Esophagus (tissue), 2 donors: ENCODE measurements at regions not wholly inside any gene's neighbourhood (a gene's known extent, or its start where the extent isn't known, plus 50 kb on each side); places are given as distances from the start of the nearest gene placed in this dataset.

Experiments
- H3K27ac ChIP-seq, 2 donors: one replicate each; pipeline ENCODE4 v1.5.1; 2013; ENCODE audit warnings: low read depth in 2 of 2, mild to moderate bottlenecking in 2 of 2, inconsistent platforms in 1 of 2, low read length in 1 of 2, moderate library complexity in 1 of 2
- H3K27me3 ChIP-seq, 2 donors: one replicate each; pipeline ENCODE4 v1.6.1; 2013; ENCODE audit warnings: low read length in 2 of 2, control low read depth in 1 of 2, mild to moderate bottlenecking in 1 of 2; ENCODE audit not compliant: insufficient read depth in 2 of 2, control insufficient read depth in 1 of 2
- H3K36me3 ChIP-seq, 2 donors: one replicate each; pipeline ENCODE4 v1.6.1; 2013; ENCODE audit warnings: low read length in 1 of 2; ENCODE audit not compliant: control insufficient read depth in 2 of 2, insufficient read depth in 2 of 2
- H3K4me1 ChIP-seq, 2 donors: one replicate each; pipeline ENCODE4 v1.6.1; 2013; ENCODE audit warnings: low read length in 1 of 2; ENCODE audit not compliant: control insufficient read depth in 2 of 2, insufficient read depth in 2 of 2
- H3K4me3 ChIP-seq, 2 donors: one replicate each; pipeline ENCODE4 v1.5.1; 2013; ENCODE audit warnings: low read length in 2 of 2, mild to moderate bottlenecking in 2 of 2, low read depth in 1 of 2, moderate library complexity in 1 of 2
- H3K9me3 ChIP-seq, 2 donors: one replicate each; pipeline ENCODE4 v1.6.1; 2013; ENCODE audit warnings: mild to moderate bottlenecking in 2 of 2, low read depth in 1 of 2, low read length in 1 of 2, moderate library complexity in 1 of 2; ENCODE audit not compliant: control insufficient read depth in 2 of 2, insufficient read depth in 1 of 2
- WGBS, 2 donors: extraction: QIAGEN DNeasy Blood & Tissue Kit; methylation state at CpG; one replicate each; pipeline ENCODE4 v1.1.7; 2013; 5-methylcytosine and 5-hydroxymethylcytosine counted together
- donor health status: healthy with polysubstance abuse.
- donor health status: Bipolar disorder and iron deficiency.

DNA sequence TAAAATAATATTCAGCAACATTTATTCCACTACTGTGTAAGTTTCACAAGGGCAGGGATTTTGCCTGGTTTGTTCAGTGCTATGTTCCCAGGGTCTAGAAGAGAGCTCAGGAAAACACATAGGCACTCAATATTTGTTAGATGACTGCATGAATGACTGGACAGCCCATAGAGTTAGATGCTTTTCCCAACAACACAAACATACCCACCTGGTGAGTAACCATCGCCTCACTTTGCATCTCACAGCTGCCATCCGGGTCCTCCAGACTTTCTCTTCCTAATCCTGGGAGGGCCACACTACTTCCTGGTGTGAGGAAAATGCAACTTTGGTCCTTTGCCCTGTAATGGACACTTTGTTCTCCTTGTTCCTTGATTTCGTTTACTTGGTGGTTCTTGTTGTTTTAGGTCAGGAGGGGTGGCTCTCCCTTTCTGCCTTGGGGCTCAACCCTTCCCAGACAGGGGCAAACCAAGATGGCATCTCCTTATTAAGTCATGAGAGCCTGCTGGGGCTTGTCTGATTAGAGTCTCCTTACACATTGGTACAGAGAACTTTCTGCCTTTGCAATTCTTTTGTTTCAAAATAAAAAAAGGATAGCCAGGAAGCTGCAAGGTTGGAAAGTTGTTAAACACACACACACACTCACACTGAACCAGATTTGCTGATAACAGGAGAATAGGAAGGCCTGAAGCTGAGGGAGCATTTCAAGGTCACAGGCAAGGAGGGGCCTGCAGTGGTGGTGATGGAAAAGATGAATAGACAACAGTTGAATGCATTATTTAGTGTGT lies 190.6 kb downstream of the MID1IP1 start:
- Histone ChIP-seq H3K36me3 (no peaks in the 10 kb centered on the region), H3K27ac (no peak overlapping the region), H3K4me1 (no peaks in the 10 kb centered on the region), H3K9me3 (no peaks in the 10 kb centered on the region), H3K27me3 (no peaks in the 10 kb centered on the region), H3K4me3 (no peak overlapping the region)
- WGBS, 2 donors = 61 to 66% methylated on average over 3 of the region's 3 CpGs

GRCh38 chrX:38992441-38993096 lies 191.3 kb downstream of the MID1IP1 start:
- no peaks in the 10 kb centered on the region for H3K27me3 ChIP-seq
- no peaks in the 10 kb centered on the region for H3K36me3 ChIP-seq
- H3K4me1 ChIP-seq = no peaks in the 10 kb centered on the region
- no peak overlapping the region for H3K4me3 ChIP-seq
- H3K27ac ChIP-seq = no peak overlapping the region
- no peaks in the 10 kb centered on the region for H3K9me3 ChIP-seq
- 78 to 82% methylated on average over 12 of the region's 12 CpGs for WGBS, 2 donors

DNA sequence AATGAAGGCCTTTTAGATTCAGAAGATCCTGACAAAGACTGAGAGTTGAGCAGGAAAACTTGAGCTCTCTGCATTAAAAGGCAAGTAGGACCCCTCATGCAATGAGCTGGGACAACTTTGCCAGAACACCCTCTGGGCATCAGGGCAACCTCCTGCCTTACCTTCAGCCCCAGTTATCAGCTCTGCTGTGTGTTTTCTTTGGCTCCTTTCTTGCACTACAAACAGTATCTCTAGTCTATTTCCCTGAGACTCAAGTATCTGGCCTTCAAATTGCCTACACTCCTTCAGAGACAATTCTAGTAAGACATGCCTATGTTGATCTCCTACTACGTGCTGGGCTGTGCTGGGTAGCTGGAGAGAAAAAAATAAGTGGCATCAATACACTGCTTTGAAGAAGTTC lies 192.2 kb downstream of the MID1IP1 start:
- no peaks in the 10 kb centered on the region for H3K4me1 ChIP-seq
- H3K4me3 ChIP-seq = no peak overlapping the region
- no peaks in the 10 kb centered on the region for H3K36me3 ChIP-seq
- WGBS, 2 donors = 52 to 79% methylated on average over 1 of the region's 1 CpG
- no peak overlapping the region for H3K27ac ChIP-seq
- H3K27me3 ChIP-seq = no peaks in the 10 kb centered on the region
- no peaks in the 10 kb centered on the region for H3K9me3 ChIP-seq

DNA sequence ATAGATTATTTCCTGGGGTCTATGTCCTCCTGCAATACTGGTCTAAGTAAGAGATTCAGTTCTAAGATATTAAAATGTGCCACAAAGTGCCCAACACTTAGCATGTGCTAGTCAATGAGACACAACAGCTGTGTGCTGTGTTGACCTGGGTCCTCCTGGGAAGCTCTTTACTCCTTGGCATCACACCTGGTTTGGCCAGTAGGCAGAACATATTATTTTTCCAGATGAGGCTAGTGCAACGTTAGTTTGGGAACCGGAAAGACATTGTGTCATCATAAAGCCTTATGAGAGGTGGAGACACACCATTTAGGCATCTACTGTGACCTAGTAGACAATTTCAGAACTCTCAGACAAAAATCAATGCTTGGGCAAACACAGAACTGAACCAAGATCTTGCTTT lies 197.8 kb downstream of the MID1IP1 start:
- no peak overlapping the region for H3K4me3 ChIP-seq
- H3K27me3 ChIP-seq = no peaks in the 10 kb centered on the region
- H3K36me3 ChIP-seq = no peaks in the 10 kb centered on the region
- H3K27ac ChIP-seq = no peak overlapping the region
- WGBS, 2 donors = 76 to 81% methylated on average over 2 of the region's 2 CpGs
- no peaks in the 10 kb centered on the region for H3K9me3 ChIP-seq
- H3K4me1 ChIP-seq = no peaks in the 10 kb centered on the region

- no peak overlapping the region for H3K4me3 ChIP-seq
- no peaks in the 10 kb centered on the region for H3K27me3 ChIP-seq
- WGBS, 2 donors = 51 to 56% methylated on average over 2 of the region's 2 CpGs
- H3K4me1 ChIP-seq = no peaks in the 10 kb centered on the region
- H3K9me3 ChIP-seq = no peaks in the 10 kb centered on the region
- H3K36me3 ChIP-seq = no peaks in the 10 kb centered on the region
- H3K27ac ChIP-seq = no peak overlapping the region
These were observed 198.9 kb downstream of the MID1IP1 start for GRCh38 chrX:38999967-39000745.

GRCh38 chrX:39000802-39001201 lies 199.5 kb downstream of the MID1IP1 start:
- WGBS, 2 donors = 36 to 39% methylated on average over 1 of the region's 1 CpG
- H3K4me3 ChIP-seq = no peak overlapping the region
- H3K27ac ChIP-seq = no peak overlapping the region
- H3K9me3 ChIP-seq = no peaks in the 10 kb centered on the region
- no peaks in the 10 kb centered on the region for H3K36me3 ChIP-seq
- no peaks in the 10 kb centered on the region for H3K27me3 ChIP-seq
- H3K4me1 ChIP-seq = no peaks in the 10 kb centered on the region

DNA sequence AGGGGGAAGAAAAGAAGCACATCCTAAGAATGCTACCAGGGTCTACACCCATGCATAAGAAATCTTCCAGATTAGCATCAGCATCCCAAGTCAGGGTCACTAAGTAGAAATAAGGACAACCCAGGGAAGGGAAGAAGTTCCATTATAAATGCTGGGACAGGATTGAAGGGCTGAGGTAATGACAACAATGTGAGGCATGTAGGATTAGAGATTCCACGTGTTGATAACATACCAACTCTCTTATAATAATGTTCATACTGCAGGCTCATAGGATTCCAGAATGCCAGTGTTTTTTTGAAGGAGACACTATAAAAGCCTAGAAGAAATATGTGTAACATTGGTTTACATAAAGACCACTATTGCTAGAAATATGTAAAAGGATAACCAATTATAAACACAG lies 201.2 kb downstream of the MID1IP1 start:
- H3K27me3 ChIP-seq = no peaks in the 10 kb centered on the region
- no peaks in the 10 kb centered on the region for H3K4me1 ChIP-seq
- no peaks in the 10 kb centered on the region for H3K9me3 ChIP-seq
- H3K27ac ChIP-seq = no peak overlapping the region
- H3K4me3 ChIP-seq = no peak overlapping the region
- WGBS, 2 donors = 47 to 50% methylated on average over 1 of the region's 1 CpG
- no peaks in the 10 kb centered on the region for H3K36me3 ChIP-seq

DNA sequence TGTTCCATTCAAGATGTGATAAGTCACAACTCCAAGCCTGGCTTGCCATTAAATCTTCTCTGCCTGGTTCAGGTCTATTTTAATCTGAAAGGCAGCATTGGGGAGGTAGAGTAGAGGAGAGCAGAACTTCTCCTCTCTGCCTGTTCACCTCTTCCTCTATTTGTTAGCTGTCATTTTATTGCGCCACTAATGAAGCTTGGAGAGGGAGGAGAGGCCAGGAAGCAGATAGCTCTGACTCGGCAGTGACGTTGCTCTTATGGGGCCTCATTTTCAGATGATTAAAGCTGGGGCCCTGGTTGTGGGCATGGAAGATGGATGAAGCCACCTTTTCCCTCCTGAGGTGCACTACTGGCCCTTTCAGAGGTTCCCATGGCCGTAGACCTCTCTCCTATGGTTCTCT lies 207.3 kb downstream of the MID1IP1 start:
- Histone ChIP-seq H3K4me1 (no peaks in the 10 kb centered on the region), H3K27me3 (no peaks in the 10 kb centered on the region), H3K4me3 (no peak overlapping the region), H3K36me3 (no peaks in the 10 kb centered on the region), H3K9me3 (no peaks in the 10 kb centered on the region), H3K27ac (no peak overlapping the region)
- WGBS, 2 donors = 79 to 84% methylated on average over 4 of the region's 4 CpGs

DNA sequence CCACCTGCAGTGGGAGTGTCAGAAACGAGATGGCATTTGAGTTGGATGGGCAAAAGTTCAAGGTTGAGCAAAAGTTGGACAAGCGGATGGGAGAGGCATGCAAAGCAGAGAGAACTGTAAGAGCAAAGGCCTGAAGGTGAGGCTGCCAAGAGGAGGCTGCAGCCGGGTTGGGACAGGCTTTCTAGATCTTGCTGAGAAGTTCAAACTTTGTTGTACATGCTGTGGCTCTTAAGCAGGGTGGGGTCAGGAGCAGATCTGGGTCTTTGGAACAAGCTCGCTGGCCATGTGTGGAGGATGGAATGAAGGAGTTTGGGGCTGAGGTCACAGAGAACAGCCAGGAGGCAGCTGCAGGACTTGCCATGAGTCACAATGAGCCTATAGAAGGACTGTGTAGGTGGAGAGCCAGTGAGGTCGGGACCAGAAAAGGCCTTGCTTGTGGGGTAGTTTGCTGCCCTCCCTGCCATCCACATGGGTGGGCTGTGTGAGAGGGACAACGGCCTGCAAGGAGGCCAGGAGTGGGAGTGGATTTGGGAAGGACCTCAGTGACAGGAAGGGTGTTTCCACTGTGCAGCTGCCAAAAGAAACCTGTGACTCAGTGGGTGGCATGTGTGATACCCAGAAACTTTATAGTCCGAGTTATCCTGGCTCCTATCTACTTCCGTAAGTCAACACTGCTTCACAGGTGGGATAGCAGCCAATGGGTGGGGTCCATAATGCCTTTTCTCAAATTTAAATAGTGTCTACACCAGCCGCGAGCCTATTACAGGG lies 210.4 kb downstream of the MID1IP1 start:
- WGBS, 2 donors = 43 to 48% methylated on average over 10 of the region's 10 CpGs
- H3K9me3 ChIP-seq = no peaks in the 10 kb centered on the region
- H3K27me3 ChIP-seq = no peaks in the 10 kb centered on the region
- H3K27ac ChIP-seq = peak overlapping the region; percentile 20 to 65
- no peak overlapping the region for H3K4me3 ChIP-seq
- H3K36me3 ChIP-seq = no peaks in the 10 kb centered on the region
- H3K4me1 ChIP-seq = peaks cover 0 to 2% of the 10 kb centered on the region in 2 donors
